ENCODE measurements at regions not wholly inside any gene's neighbourhood (a gene's known extent, or its start where the extent isn't known, plus 50 kb on each side); places are given as distances from the start of the nearest gene placed in this dataset.

DNA sequence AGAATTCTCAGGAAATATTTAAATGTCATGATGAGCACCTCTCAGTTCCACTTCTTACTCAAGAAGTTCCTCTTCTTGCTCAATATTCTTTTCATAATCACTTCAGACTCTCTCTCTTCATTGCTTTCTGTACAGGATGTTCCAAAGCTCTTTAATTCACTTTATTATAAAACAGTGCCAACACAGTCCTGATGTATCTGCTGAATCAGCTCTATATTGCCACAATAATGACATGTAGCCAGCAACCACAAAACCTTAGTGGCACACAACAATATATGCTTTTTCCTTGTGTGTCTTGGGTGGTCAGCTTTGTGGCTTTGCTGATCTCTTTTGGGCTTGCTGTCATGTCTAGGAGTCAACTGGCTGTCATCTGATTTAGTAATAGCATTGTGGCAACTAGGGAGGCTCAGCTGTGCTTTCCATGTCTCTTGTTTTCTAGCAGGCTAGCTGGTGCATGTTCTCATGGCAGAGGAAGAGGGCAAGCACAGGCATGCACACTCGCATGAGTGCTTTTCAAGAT lies 52.8 kb upstream of the SLC2A13 start:
- TF ChIP-seq, protein P1, sequence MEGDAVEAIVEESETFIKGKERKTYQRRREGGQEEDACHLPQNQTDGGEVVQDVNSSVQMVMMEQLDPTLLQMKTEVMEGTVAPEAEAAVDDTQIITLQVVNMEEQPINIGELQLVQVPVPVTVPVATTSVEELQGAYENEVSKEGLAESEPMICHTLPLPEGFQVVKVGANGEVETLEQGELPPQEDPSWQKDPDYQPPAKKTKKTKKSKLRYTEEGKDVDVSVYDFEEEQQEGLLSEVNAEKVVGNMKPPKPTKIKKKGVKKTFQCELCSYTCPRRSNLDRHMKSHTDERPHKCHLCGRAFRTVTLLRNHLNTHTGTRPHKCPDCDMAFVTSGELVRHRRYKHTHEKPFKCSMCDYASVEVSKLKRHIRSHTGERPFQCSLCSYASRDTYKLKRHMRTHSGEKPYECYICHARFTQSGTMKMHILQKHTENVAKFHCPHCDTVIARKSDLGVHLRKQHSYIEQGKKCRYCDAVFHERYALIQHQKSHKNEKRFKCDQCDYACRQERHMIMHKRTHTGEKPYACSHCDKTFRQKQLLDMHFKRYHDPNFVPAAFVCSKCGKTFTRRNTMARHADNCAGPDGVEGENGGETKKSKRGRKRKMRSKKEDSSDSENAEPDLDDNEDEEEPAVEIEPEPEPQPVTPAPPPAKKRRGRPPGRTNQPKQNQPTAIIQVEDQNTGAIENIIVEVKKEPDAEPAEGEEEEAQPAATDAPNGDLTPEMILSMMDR (IDR thresholded peaks at IDR 0.05) = no peak
- TF ChIP-seq POLR2A (IDR thresholded peaks at IDR 0.05) (no peak), POLR2AphosphoS5 (IDR thresholded peaks at IDR 0.05) (no peak)
